Stomach (tissue), 8 donors: ENCODE measurements at regions not wholly inside any gene's neighbourhood (a gene's known extent, or its start where the extent isn't known, plus 50 kb on each side); places are given as distances from the start of the nearest gene placed in this dataset.

Experiments
- DNase-seq, 2 donors: peaks; one replicate each; pipeline versions ENCODE4 v3.0.0 to v3.0.0-alpha.2; 2013 to 2019
- H3K27ac ChIP-seq, 5 donors: fragments of 200-600 bp in 4 of 5; sonication (generic) in 4 of 5; one replicate each; pipeline ENCODE4 v1.5.1; 2013 to 2019; ENCODE audit warnings: mild to moderate bottlenecking in 1 of 5, moderate library complexity in 1 of 5
- H3K27me3 ChIP-seq, 3 donors: fragments of 200-600 bp; sonication (generic); one replicate each; pipeline ENCODE4 v1.5.1; 2017 to 2019; ENCODE audit warnings: mixed run types in 1 of 3
- H3K36me3 ChIP-seq, 4 donors: fragments of 200-600 bp; sonication (generic); 1 replicate in 3 of 4; 2 replicates in 1 of 4; pipeline ENCODE4 v1.5.1; 2016 to 2019
- H3K4me1 ChIP-seq, 4 donors: fragments of 200-600 bp; sonication (generic); one replicate each; pipeline ENCODE4 v1.5.1; 2016 to 2019
- H3K4me3 ChIP-seq, 4 donors: fragments of 200-600 bp; sonication (generic) in 3 of 4; one replicate each; pipeline ENCODE4 v1.5.1; 2016 to 2019; ENCODE audit warnings: mild to moderate bottlenecking in 1 of 4
- H3K9me3 ChIP-seq, 4 donors: fragments of 200-600 bp; sonication (generic); one replicate each; pipeline ENCODE4 v1.5.1; 2016 to 2019
- EP300 ChIP-seq: sonication (generic); formaldehyde crosslinking; IDR thresholded peaks from one replicate; pipeline ENCODE4 v1.6.1; 2017; ENCODE audit warnings: antibody characterized with exemption
- POLR2A ChIP-seq, 4 donors: fragments of 450-650 bp; IDR thresholded peaks; one replicate each; pipeline ENCODE4 v1.6.1; 2016; ENCODE audit warnings: antibody characterized with exemption in 4 of 4, control low read depth in 2 of 4, mild to moderate bottlenecking in 1 of 4, moderate library complexity in 1 of 4
- POLR2AphosphoS5 ChIP-seq, 3 donors: sonication (generic); formaldehyde crosslinking; IDR thresholded peaks; one replicate each; pipeline ENCODE4 v1.6.1; 2016; ENCODE audit warnings: antibody characterized with exemption in 3 of 3
- WGBS, 5 donors: extraction: QIAGEN DNeasy Blood & Tissue Kit in 3 of 5; methylation state at CpG; one replicate each; pipeline versions ENCODE4 v1.1.5 to v1.1.7; 2013 to 2018; 5-methylcytosine and 5-hydroxymethylcytosine counted together
- intact Hi-C: fragments of 100-400 bp; cut with DNase I; formaldehyde crosslinking; loops from one replicate; pipeline ENCODE4 v1.15.1; 2023; ENCODE audit warnings: low total_unique reads
- TF ChIP-seq, protein P1 (sequence below), 7 experiments: fragments of 450-650 bp in 4 of 7; fragments of 200-600 bp in 3 of 7; sonication (generic) in 3 of 7; IDR thresholded peaks; one replicate each; pipeline ENCODE4 v1.5.1; 2016 to 2019; ENCODE audit warnings: antibody characterized with exemption in 7 of 7, control low read depth in 2 of 7, mild to moderate bottlenecking in 1 of 7
- donor health status: healthy with polysubstance abuse.
- donor health status: Bipolar disorder and iron deficiency.
- donor health status: healthy.

DNA sequence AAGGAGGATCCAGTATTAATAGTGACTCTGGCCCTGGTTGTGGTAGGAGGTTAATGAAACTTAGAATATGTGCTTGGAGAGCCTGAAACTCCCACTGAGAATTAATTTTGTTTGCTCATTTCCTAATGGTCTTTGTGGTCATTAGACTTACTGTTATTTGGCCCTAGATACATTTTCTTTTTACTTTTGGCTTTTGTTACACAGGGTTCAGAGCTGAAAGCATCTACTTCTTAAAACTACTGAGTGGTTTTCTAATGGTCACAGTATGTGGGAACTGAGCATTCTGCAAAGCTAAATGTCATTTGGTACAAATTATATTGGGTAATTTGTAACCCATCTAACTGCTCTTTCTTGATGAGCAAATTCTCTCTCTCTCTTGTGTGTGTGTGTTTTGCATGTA, 433.4 kb upstream of the IL12A start:
- Histone ChIP-seq H3K4me3 (no peak overlapping the region), H3K4me1 (no peaks in the 10 kb centered on the region), H3K27ac (no peak overlapping the region), H3K36me3 (no peaks in the 10 kb centered on the region), H3K27me3 (no peaks in the 10 kb centered on the region), H3K9me3 (no peaks in the 10 kb centered on the region)
- intact Hi-C loops, result no loop called here
- DNase-seq, result no peak
- TF ChIP-seq POLR2AphosphoS5 (IDR thresholded peaks at IDR 0.05) (no peak), EP300 (no peak)
- TF ChIP-seq, protein P1, sequence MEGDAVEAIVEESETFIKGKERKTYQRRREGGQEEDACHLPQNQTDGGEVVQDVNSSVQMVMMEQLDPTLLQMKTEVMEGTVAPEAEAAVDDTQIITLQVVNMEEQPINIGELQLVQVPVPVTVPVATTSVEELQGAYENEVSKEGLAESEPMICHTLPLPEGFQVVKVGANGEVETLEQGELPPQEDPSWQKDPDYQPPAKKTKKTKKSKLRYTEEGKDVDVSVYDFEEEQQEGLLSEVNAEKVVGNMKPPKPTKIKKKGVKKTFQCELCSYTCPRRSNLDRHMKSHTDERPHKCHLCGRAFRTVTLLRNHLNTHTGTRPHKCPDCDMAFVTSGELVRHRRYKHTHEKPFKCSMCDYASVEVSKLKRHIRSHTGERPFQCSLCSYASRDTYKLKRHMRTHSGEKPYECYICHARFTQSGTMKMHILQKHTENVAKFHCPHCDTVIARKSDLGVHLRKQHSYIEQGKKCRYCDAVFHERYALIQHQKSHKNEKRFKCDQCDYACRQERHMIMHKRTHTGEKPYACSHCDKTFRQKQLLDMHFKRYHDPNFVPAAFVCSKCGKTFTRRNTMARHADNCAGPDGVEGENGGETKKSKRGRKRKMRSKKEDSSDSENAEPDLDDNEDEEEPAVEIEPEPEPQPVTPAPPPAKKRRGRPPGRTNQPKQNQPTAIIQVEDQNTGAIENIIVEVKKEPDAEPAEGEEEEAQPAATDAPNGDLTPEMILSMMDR (IDR thresholded peaks at IDR 0.05), result no peak

DNA sequence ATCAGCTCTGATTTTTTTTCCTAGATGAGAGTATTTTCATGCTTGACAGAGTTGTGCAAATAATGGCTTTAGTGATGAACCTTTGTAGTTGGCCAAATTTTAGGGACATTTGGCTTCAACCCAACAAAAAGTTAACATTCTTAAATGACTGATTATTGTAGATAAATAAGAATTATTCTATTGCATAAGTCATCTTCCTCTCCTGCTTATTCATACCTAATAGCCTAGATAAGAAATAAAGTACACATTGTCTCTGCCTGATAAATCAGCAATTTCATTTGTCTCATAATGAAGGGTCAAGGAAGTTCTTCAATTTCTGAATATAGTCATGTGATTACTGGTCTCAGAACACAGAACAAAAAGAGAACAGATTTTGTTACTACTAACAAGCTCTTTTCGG, 428.9 kb upstream of the IL12A start:
- no peak for DNase-seq
- no peaks in the 10 kb centered on the region for H3K36me3 ChIP-seq
- no peaks in the 10 kb centered on the region for H3K9me3 ChIP-seq
- H3K4me1 ChIP-seq, result no peaks in the 10 kb centered on the region
- no peak for TF ChIP-seq EP300
- no peak overlapping the region for H3K4me3 ChIP-seq
- H3K27ac ChIP-seq, result no peak overlapping the region
- intact Hi-C loops, result no loop called here
- WGBS, 5 donors, result 61 to 85% (median 70%) methylated on average over 1 of the region's 1 CpG
- no peaks in the 10 kb centered on the region for H3K27me3 ChIP-seq

DNA sequence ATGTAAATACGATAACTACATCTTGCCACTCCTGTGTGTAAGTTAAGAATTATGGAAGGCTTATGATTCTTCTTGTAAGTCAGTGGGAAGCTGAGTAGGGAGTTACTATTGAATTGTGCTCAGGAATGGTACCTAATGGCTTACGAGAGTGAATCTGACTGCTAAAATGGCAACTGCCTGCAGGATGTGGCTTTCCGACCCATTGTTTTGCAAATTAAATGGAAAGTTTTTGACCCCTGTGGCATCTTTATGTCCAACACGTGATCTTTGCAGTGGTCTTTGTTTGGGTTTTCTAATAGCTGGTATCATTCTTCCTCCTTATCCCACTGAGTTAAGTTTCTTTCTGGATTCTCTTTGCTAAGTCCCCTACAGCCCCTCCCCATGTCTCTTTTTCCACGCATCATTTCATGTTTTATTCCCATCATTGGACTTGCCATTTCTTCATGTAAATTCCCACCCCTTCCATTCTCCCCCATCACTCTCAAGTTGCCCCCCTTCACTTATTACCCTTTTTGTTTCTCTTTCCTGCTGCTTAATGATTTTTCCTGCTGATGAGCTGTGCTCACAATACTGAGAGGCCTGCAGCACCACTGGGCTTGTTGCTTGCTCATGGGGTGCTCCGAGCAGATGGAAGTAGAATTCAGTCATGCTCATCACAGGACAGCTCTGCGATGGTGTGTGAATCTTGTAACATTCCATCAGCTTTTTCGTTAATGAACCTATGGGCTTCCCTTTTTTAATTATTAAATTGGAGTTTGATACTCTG, 428.2 kb upstream of the IL12A start:
- no peak for DNase-seq
- Histone ChIP-seq H3K4me3 (no peak overlapping the region), H3K27me3 (no peaks in the 10 kb centered on the region), H3K27ac (no peak overlapping the region), H3K9me3 (no peaks in the 10 kb centered on the region), H3K4me1 (no peaks in the 10 kb centered on the region), H3K36me3 (no peaks in the 10 kb centered on the region)
- intact Hi-C loops, result no loop called here
- 51 to 63% (median 58%) methylated on average over 8 of the region's 8 CpGs for WGBS, 5 donors
- TF ChIP-seq EP300 (no peak), POLR2AphosphoS5 (IDR thresholded peaks at IDR 0.05) (no peak), POLR2A (IDR thresholded peaks at IDR 0.05) (no peak)
- TF ChIP-seq, protein P1 (IDR thresholded peaks at IDR 0.05), result no peak

DNA sequence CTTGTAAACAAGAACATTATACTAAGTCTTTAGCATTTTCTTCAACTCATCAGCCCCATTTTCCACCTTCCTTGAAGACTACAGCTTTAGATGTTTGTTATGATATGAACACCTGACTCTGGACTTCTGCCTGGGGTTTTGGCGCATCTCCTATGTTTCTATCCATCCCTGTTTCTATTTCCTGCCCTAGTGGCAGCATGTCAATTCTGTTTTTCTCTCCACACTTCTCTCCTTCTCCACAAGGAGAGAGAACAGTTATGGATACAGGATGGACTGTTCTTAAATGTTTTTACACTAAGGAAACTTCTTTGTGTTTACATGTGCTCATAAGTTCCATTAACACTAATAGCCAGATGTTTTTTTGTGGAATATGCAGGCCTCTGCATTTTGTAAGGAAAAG, 423.3 kb upstream of the IL12A start:
- H3K27me3 ChIP-seq, result no peaks in the 10 kb centered on the region
- intact Hi-C loops, result no loop called here
- no peaks in the 10 kb centered on the region for H3K4me1 ChIP-seq
- WGBS, 5 donors, result 82 to 91% (median 87%) methylated on average over 1 of the region's 1 CpG
- no peak overlapping the region for H3K4me3 ChIP-seq
- H3K9me3 ChIP-seq, result no peaks in the 10 kb centered on the region
- no peak overlapping the region for H3K27ac ChIP-seq
- no peaks in the 10 kb centered on the region for H3K36me3 ChIP-seq
- no peak for DNase-seq
- TF ChIP-seq, protein P1 (IDR thresholded peaks at IDR 0.05), result no peak
- no peak for TF ChIP-seq POLR2AphosphoS5 (IDR thresholded peaks at IDR 0.05)
- TF ChIP-seq EP300, result no peak
- no peak for TF ChIP-seq POLR2A (IDR thresholded peaks at IDR 0.05)

DNA sequence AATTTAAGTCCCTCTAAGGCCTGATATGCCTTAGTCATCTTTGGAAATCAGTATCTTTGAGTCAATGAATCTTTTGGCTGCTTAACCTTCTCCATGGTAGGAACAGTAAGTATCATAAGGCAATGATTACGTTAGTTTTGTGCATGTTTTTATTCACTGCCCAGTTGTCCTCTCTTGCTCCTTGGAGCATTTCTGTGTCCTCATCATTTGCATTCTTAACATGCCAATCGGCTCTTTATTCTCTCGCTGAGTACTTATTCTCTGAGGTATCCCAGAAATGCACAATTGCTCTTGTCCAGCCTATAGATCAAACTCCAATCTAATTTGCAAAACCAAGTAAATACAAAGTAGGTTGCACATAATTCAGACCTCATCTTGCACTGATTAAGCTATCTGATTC, 405.0 kb upstream of the IL12A start:
- no peaks in the 10 kb centered on the region for H3K4me1 ChIP-seq
- no peaks in the 10 kb centered on the region for H3K36me3 ChIP-seq
- H3K4me3 ChIP-seq, result no peak overlapping the region
- no peaks in the 10 kb centered on the region for H3K9me3 ChIP-seq
- no peaks in the 10 kb centered on the region for H3K27me3 ChIP-seq
- 62 to 76% (median 72%) methylated on average over 3 of the region's 3 CpGs for WGBS, 5 donors
- H3K27ac ChIP-seq, result no peak overlapping the region
- DNase-seq, result no peak
- intact Hi-C loops, result no loop called here
- TF ChIP-seq, protein P1 (IDR thresholded peaks at IDR 0.05), result no peak
- no peak for TF ChIP-seq EP300
- TF ChIP-seq POLR2A (IDR thresholded peaks at IDR 0.05), result no peak
- TF ChIP-seq POLR2AphosphoS5 (IDR thresholded peaks at IDR 0.05), result no peak
